Type B pancreatic cell (in vitro differentiated cells): ENCODE measurements at regions not wholly inside any gene's neighbourhood (a gene's known extent, or its start where the extent isn't known, plus 50 kb on each side); places are given as distances from the start of the nearest gene placed in this dataset.

Source experiments
- DNase-seq: peaks from one replicate; pipeline ENCODE4 v3.0.0; 2021; ENCODE audit warnings: mixed read lengths; ENCODE audit not compliant: unreplicated experiment; ENCODE audit errors: extremely low spot score
- H3K27ac Mint-ChIP-seq: 2 replicates; pipeline ENCODE4 v1.8.0; 2021; ENCODE audit warnings: mild to moderate bottlenecking, mixed read lengths
- H3K27me3 Mint-ChIP-seq: 2 replicates; pipeline ENCODE4 v1.8.0; 2021; ENCODE audit warnings: mixed read lengths
- H3K36me3 Mint-ChIP-seq: 2 replicates; pipeline ENCODE4 v1.8.0; 2021; ENCODE audit warnings: mixed read lengths
- H3K4me1 Mint-ChIP-seq: one replicate; pipeline ENCODE4 v1.8.0; 2021; ENCODE audit warnings: mixed read lengths; ENCODE audit not compliant: unreplicated experiment
- H3K4me3 Mint-ChIP-seq: 2 replicates; pipeline ENCODE4 v1.8.0; 2021; ENCODE audit warnings: mild to moderate bottlenecking, mixed read lengths
- H3K9me3 Mint-ChIP-seq: 2 replicates; pipeline ENCODE4 v1.8.0; 2021; ENCODE audit warnings: mixed read lengths
- CTCF ChIP-seq: fragments of 200-600 bp; sonication (generic); conservative IDR thresholded peaks from 2 replicates; pipeline ENCODE4 v1.5.0; 2021; ENCODE audit warnings: antibody characterized with exemption, mild to moderate bottlenecking

GRCh38 chr19:13668964-13669363 is 95.4 kb upstream of the MRI1 start:
- Mint-ChIP-seq H3K36me3 (no peaks in the 10 kb centered on the region), H3K9me3 (peaks cover 4% of the 10 kb centered on the region), H3K27me3 (peaks cover 3% of the 10 kb centered on the region), H3K4me3 (no peak overlapping the region), H3K4me1 (peaks cover 5% of the 10 kb centered on the region), H3K27ac (no peak overlapping the region)
- no peak for DNase-seq
- TF ChIP-seq CTCF = no peak

GRCh38 chr19:13666165-13666564 is 98.2 kb upstream of the MRI1 start:
- H3K27me3 Mint-ChIP-seq = peaks cover 8% of the 10 kb centered on the region
- no peak overlapping the region for H3K4me3 Mint-ChIP-seq
- no peaks in the 10 kb centered on the region for H3K9me3 Mint-ChIP-seq
- no peak for TF ChIP-seq CTCF
- H3K27ac Mint-ChIP-seq = no peak overlapping the region
- H3K36me3 Mint-ChIP-seq = no peaks in the 10 kb centered on the region
- no peak for DNase-seq
- peaks cover 5% of the 10 kb centered on the region for H3K4me1 Mint-ChIP-seq

- Mint-ChIP-seq H3K4me3 (no peak overlapping the region), H3K36me3 (no peaks in the 10 kb centered on the region), H3K27me3 (peaks cover 8% of the 10 kb centered on the region), H3K4me1 (peaks cover 5% of the 10 kb centered on the region), H3K27ac (no peak overlapping the region), H3K9me3 (no peaks in the 10 kb centered on the region)
- no peak for DNase-seq
- no peak for TF ChIP-seq CTCF
These were observed 99.0 kb upstream of the MRI1 start for GRCh38 chr19:13665125-13665905.

GRCh38 chr19:13652810-13653590 is 111.3 kb upstream of the MRI1 start:
- no peak overlapping the region for H3K4me3 Mint-ChIP-seq
- no peak overlapping the region for H3K27ac Mint-ChIP-seq
- H3K27me3 Mint-ChIP-seq = peaks cover 3% of the 10 kb centered on the region
- H3K4me1 Mint-ChIP-seq = no peaks in the 10 kb centered on the region
- H3K36me3 Mint-ChIP-seq = no peaks in the 10 kb centered on the region
- H3K9me3 Mint-ChIP-seq = no peaks in the 10 kb centered on the region
- no peak for TF ChIP-seq CTCF
- no peak for DNase-seq

GRCh38 chr19:13646758-13647157 is 117.6 kb upstream of the MRI1 start:
- H3K4me3 Mint-ChIP-seq = no peak overlapping the region
- DNase-seq = no peak
- H3K4me1 Mint-ChIP-seq = no peaks in the 10 kb centered on the region
- H3K27ac Mint-ChIP-seq = no peak overlapping the region
- no peaks in the 10 kb centered on the region for H3K9me3 Mint-ChIP-seq
- no peaks in the 10 kb centered on the region for H3K36me3 Mint-ChIP-seq
- peaks cover 6% of the 10 kb centered on the region for H3K27me3 Mint-ChIP-seq
- no peak for TF ChIP-seq CTCF
